ENCODE measurements at regions not wholly inside any gene's neighbourhood (a gene's known extent, or its start where the extent isn't known, plus 50 kb on each side); places are given as distances from the start of the nearest gene placed in this dataset.
"Not testable (repeated sequence)": the region's sequence is repeated elsewhere in the genome, so short reads cannot be mapped to it uniquely, and the experiment has no call there.

DNA sequence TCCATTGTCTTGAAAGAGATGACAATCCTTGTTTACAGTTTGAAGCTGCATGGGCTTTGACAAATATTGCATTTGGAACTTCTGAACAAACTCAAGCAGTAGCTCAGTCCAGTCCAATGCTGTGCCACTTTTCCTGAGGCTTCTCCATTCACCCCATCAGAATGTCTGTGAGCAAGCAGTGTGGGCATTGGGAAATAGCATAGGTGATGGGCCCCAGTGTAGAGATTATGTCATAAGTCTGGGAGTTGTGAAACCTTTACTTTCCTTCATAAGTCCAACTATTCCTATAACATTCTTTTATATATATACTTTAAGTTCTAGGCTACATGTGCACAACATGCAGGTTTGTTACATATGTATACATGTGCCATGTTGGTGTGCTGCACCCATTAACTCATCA, 163.4 kb upstream of the NT5E start:
- TF ChIP-seq, protein P1, sequence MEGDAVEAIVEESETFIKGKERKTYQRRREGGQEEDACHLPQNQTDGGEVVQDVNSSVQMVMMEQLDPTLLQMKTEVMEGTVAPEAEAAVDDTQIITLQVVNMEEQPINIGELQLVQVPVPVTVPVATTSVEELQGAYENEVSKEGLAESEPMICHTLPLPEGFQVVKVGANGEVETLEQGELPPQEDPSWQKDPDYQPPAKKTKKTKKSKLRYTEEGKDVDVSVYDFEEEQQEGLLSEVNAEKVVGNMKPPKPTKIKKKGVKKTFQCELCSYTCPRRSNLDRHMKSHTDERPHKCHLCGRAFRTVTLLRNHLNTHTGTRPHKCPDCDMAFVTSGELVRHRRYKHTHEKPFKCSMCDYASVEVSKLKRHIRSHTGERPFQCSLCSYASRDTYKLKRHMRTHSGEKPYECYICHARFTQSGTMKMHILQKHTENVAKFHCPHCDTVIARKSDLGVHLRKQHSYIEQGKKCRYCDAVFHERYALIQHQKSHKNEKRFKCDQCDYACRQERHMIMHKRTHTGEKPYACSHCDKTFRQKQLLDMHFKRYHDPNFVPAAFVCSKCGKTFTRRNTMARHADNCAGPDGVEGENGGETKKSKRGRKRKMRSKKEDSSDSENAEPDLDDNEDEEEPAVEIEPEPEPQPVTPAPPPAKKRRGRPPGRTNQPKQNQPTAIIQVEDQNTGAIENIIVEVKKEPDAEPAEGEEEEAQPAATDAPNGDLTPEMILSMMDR (IDR thresholded peaks at IDR 0.05) = not testable (repeated sequence)
- not testable (repeated sequence) for TF ChIP-seq POLR2A, EP300 (IDR thresholded peaks at IDR 0.05)

Measured in ovary (tissue), 3 donors.